B cell (primary cell): ENCODE measurements at regions not wholly inside any gene's neighbourhood (a gene's known extent, or its start where the extent isn't known, plus 50 kb on each side); places are given as distances from the start of the nearest gene placed in this dataset.

ENCODE experiments used
- EZH2 ChIP-seq: IDR thresholded peaks from 2 replicates; pipeline ENCODE4 v1.6.1; 2012; ENCODE audit warnings: borderline replicate concordance, low read depth, mild to moderate bottlenecking, moderate library complexity, low read length; ENCODE audit not compliant: insufficient read depth, poor library complexity, severe bottlenecking
- TF ChIP-seq, protein P1 (sequence below): fragments of 200-600 bp; IDR thresholded peaks from one replicate; pipeline ENCODE4 v1.8.0; 2022; ENCODE audit warnings: antibody characterized with exemption, mild to moderate bottlenecking

DNA sequence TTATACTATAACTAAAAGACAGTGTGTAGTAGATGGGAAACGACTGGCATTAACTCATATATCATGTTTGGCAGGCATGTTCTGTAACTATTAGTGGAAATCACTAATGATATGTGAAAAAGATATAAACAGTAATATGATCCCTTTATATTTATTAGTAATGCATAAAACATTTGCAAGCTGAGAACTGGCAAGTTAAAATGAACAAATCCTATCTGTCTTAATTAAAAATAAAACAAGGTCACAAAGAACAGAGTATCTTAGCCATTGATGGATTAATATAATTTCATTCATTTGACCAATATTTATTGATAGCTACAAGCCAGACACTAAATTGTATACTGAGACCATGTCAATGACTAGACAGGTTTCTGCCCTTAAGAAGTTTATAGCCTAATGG, 154.5 kb downstream of the CRPPA start:
- TF ChIP-seq, protein P1, sequence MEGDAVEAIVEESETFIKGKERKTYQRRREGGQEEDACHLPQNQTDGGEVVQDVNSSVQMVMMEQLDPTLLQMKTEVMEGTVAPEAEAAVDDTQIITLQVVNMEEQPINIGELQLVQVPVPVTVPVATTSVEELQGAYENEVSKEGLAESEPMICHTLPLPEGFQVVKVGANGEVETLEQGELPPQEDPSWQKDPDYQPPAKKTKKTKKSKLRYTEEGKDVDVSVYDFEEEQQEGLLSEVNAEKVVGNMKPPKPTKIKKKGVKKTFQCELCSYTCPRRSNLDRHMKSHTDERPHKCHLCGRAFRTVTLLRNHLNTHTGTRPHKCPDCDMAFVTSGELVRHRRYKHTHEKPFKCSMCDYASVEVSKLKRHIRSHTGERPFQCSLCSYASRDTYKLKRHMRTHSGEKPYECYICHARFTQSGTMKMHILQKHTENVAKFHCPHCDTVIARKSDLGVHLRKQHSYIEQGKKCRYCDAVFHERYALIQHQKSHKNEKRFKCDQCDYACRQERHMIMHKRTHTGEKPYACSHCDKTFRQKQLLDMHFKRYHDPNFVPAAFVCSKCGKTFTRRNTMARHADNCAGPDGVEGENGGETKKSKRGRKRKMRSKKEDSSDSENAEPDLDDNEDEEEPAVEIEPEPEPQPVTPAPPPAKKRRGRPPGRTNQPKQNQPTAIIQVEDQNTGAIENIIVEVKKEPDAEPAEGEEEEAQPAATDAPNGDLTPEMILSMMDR = no peak
- no peak for TF ChIP-seq EZH2
